OCI-LY1 (cell line): ENCODE measurements at regions not wholly inside any gene's neighbourhood (a gene's known extent, or its start where the extent isn't known, plus 50 kb on each side); places are given as distances from the start of the nearest gene placed in this dataset.

ENCODE experiments used
- H2AFZ ChIP-seq: fragments of 200-600 bp; sonication (generic), shearing (Covaris generic); 2 replicates; pipeline ENCODE4 v1.6.0; 2014; ENCODE audit warnings: antibody characterized with exemption, mild to moderate bottlenecking, low read length
- H3F3A ChIP-seq: fragments of 200-600 bp; sonication (generic), shearing (Covaris generic); 2 replicates; pipeline ENCODE4 v1.6.0; 2014; ENCODE audit warnings: mild to moderate bottlenecking, antibody characterized with exemption, low read length, moderate library complexity; ENCODE audit not compliant: insufficient read depth
- H3K27ac ChIP-seq: fragments of 200-600 bp; sonication (generic); 2 replicates; pipeline ENCODE4 v1.5.1; 2014; ENCODE audit warnings: low read length, mixed run types, mild to moderate bottlenecking, low read depth; ENCODE audit not compliant: poor library complexity, severe bottlenecking
- H3K27me3 ChIP-seq: fragments of 200-600 bp; sonication (generic); 2 replicates; pipeline ENCODE4 v1.6.0; 2014; ENCODE audit warnings: antibody characterized with exemption, mild to moderate bottlenecking, low read length, moderate library complexity; ENCODE audit not compliant: insufficient read depth
- H3K36me3 ChIP-seq: fragments of 200-600 bp; sonication (generic); 2 replicates; pipeline ENCODE4 v1.6.1; 2014; ENCODE audit warnings: mild to moderate bottlenecking, antibody characterized with exemption, low read length, moderate library complexity, mixed read lengths; ENCODE audit not compliant: insufficient read depth
- H3K4me1 ChIP-seq: fragments of 200-600 bp; sonication (generic); 2 replicates; pipeline ENCODE4 v1.5.1; 2014; ENCODE audit warnings: mild to moderate bottlenecking, low read length, moderate library complexity; ENCODE audit not compliant: insufficient read depth, severe bottlenecking
- H3K4me2 ChIP-seq: fragments of 200-600 bp; sonication (generic), shearing (Covaris generic); 2 replicates; pipeline ENCODE4 v1.6.1; 2014; ENCODE audit warnings: low read length
- H3K4me3 ChIP-seq: fragments of 200-600 bp; sonication (generic); 2 replicates; pipeline ENCODE4 v1.5.1; 2014; ENCODE audit warnings: low read length, low read depth, mild to moderate bottlenecking, mixed read lengths; ENCODE audit not compliant: poor library complexity, severe bottlenecking
- H3K79me2 ChIP-seq: fragments of 200-600 bp; shearing (Covaris generic); 2 replicates; pipeline ENCODE4 v1.6.1; 2016; ENCODE audit warnings: mixed run types, low read length, mixed read lengths; ENCODE audit not compliant: insufficient read depth
- H3K9ac ChIP-seq: fragments of 200-600 bp; sonication (generic), shearing (Covaris generic); 2 replicates; pipeline ENCODE4 v1.6.1; 2014; ENCODE audit warnings: mild to moderate bottlenecking, low read length, mixed read lengths
- H3K9me2 ChIP-seq: fragments of 200-600 bp; sonication (generic), shearing (Covaris generic); 2 replicates; pipeline ENCODE4 v1.6.1; 2014; ENCODE audit warnings: low read depth, mild to moderate bottlenecking, low read length, mixed read lengths
- H3K9me3 ChIP-seq: fragments of 200-600 bp; shearing (Covaris generic); 2 replicates; pipeline ENCODE4 v1.6.1; 2014; ENCODE audit warnings: low read length, mixed read lengths
- H4K20me1 ChIP-seq: fragments of 200-600 bp; sonication (generic), shearing (Covaris generic); 2 replicates; pipeline ENCODE4 v1.6.0; 2016; ENCODE audit warnings: mild to moderate bottlenecking, low read length; ENCODE audit not compliant: insufficient read depth
- CTCF ChIP-seq: fragments of 200-600 bp; sonication (generic), shearing (Covaris generic); IDR thresholded peaks from 2 replicates; pipeline ENCODE4 v1.5.1; 2017; ENCODE audit warnings: mild to moderate bottlenecking, antibody characterized with exemption, low read length, moderate library complexity, mixed read lengths
- EZH2 ChIP-seq: fragments of 200-600 bp; sonication (generic), shearing (Covaris generic); IDR thresholded peaks from 2 replicates; pipeline ENCODE4 v1.8.0; 2017; ENCODE audit warnings: borderline replicate concordance, mixed run types, mild to moderate bottlenecking, antibody characterized with exemption, low read length, moderate library complexity, mixed read lengths

GRCh38 chrX:138946926-138947325 is 235.4 kb upstream of the FGF13 start:
- TF ChIP-seq EZH2 (no peak), CTCF (no peak)
- Histone ChIP-seq H2AFZ (no peak overlapping the region), H3K4me2 (no peak overlapping the region), H3K4me1 (no peaks in the 10 kb centered on the region), H3K9me2 (no peaks in the 10 kb centered on the region), H3K4me3 (no peak overlapping the region), H3K9ac (no peak overlapping the region), H4K20me1 (no peaks in the 10 kb centered on the region), H3K79me2 (no peaks in the 10 kb centered on the region), H3K27me3 (no peaks in the 10 kb centered on the region), H3K9me3 (no peaks in the 10 kb centered on the region), H3K27ac (no peak overlapping the region), H3F3A (no peaks in the 10 kb centered on the region), H3K36me3 (no peaks in the 10 kb centered on the region)

GRCh38 chrX:138945219-138945618 is 233.7 kb upstream of the FGF13 start:
- Histone ChIP-seq H3K9ac (no peak overlapping the region), H3F3A (no peaks in the 10 kb centered on the region), H3K4me3 (no peak overlapping the region), H3K27ac (no peak overlapping the region), H4K20me1 (no peaks in the 10 kb centered on the region), H3K4me1 (no peaks in the 10 kb centered on the region), H3K79me2 (no peaks in the 10 kb centered on the region), H3K9me2 (no peaks in the 10 kb centered on the region), H2AFZ (no peak overlapping the region), H3K9me3 (no peaks in the 10 kb centered on the region), H3K36me3 (no peaks in the 10 kb centered on the region), H3K27me3 (no peaks in the 10 kb centered on the region), H3K4me2 (no peak overlapping the region)
- no peak for TF ChIP-seq EZH2
- no peak for TF ChIP-seq CTCF

- Histone ChIP-seq H4K20me1 (no peaks in the 10 kb centered on the region), H3F3A (no peaks in the 10 kb centered on the region), H3K4me2 (no peak overlapping the region), H3K79me2 (no peaks in the 10 kb centered on the region), H3K4me3 (no peak overlapping the region), H3K27ac (no peak overlapping the region), H2AFZ (no peak overlapping the region), H3K4me1 (no peaks in the 10 kb centered on the region), H3K27me3 (no peaks in the 10 kb centered on the region), H3K9me2 (no peaks in the 10 kb centered on the region), H3K36me3 (no peaks in the 10 kb centered on the region), H3K9ac (no peak overlapping the region), H3K9me3 (no peaks in the 10 kb centered on the region)
- TF ChIP-seq CTCF = no peak
- no peak for TF ChIP-seq EZH2
Measured at GRCh38 chrX:138939038-138939437, 227.5 kb upstream of the FGF13 start.
